ENCODE measurements at regions not wholly inside any gene's neighbourhood (a gene's known extent, or its start where the extent isn't known, plus 50 kb on each side); places are given as distances from the start of the nearest gene placed in this dataset.

DNA sequence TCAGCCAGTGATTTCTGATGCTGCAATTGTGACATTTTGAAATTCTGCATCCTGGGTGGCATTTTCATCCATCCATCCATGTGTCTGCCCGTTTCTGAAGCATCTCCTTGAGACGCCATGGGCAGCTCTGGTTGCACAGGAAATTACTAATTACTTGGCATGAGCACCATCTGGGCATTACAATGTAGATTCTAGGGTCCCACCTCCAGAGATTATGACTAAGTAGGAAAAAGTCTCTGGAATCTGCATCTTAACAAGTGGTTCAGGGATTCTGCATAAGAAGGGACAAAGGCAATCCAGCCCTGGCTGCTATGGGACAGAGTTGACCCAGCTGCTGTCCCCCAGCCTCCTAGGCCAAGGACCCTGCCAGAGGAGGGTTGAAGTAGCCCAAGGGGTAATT lies 65.3 kb downstream of the CUZD1 start:
- Histone ChIP-seq H4K20me1 (ENCODE audit: insufficient read depth, low read length) (no peaks in the 10 kb centered on the region), H3K4me2 (ENCODE audit: low read length) (no peak overlapping the region), H3K4me3 (ENCODE audit: low read depth, low read length, poor library complexity, severe bottlenecking) (no peak overlapping the region), H3K79me2 (ENCODE audit: insufficient read depth, low read depth, low read length) (no peaks in the 10 kb centered on the region), H2AFZ (ENCODE audit: low read length) (no peak overlapping the region), H3K9me2 (ENCODE audit: insufficient read depth, low read length) (no peaks in the 10 kb centered on the region), H3K9me3 (ENCODE audit: low read length) (no peaks in the 10 kb centered on the region), H3K4me1 (ENCODE audit: insufficient read depth, low read length, poor library complexity, severe bottlenecking) (no peaks in the 10 kb centered on the region), H3K36me3 (ENCODE audit: insufficient read depth, low read length) (no peaks in the 10 kb centered on the region), H3K27ac (ENCODE audit: low read depth, low read length, poor library complexity, severe bottlenecking) (no peak overlapping the region)
- DNase-seq (ENCODE audit: low spot score): no peak
- POLR2A ChIA-PET: no interaction called here
- CTCF ChIA-PET (ENCODE audit: unreplicated experiment): no interaction called here
- BruUV-seq (replicated peaks): no TSS peak
- TF ChIP-seq, protein P1, sequence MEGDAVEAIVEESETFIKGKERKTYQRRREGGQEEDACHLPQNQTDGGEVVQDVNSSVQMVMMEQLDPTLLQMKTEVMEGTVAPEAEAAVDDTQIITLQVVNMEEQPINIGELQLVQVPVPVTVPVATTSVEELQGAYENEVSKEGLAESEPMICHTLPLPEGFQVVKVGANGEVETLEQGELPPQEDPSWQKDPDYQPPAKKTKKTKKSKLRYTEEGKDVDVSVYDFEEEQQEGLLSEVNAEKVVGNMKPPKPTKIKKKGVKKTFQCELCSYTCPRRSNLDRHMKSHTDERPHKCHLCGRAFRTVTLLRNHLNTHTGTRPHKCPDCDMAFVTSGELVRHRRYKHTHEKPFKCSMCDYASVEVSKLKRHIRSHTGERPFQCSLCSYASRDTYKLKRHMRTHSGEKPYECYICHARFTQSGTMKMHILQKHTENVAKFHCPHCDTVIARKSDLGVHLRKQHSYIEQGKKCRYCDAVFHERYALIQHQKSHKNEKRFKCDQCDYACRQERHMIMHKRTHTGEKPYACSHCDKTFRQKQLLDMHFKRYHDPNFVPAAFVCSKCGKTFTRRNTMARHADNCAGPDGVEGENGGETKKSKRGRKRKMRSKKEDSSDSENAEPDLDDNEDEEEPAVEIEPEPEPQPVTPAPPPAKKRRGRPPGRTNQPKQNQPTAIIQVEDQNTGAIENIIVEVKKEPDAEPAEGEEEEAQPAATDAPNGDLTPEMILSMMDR (conservative IDR thresholded peaks at IDR 0.05; ENCODE audit: low read length): no peak
- no peak for TF ChIP-seq EZH2phosphoT487 (IDR thresholded peaks at IDR 0.05; ENCODE audit: borderline replicate concordance, low read depth, low read length)
- intact Hi-C loops (cut with micrococcal nuclease; ENCODE audit: unreplicated experiment): no loop called here

- no peak for DNase-seq (ENCODE audit: low spot score)
- H3K36me3 ChIP-seq (ENCODE audit: insufficient read depth, low read length): no peaks in the 10 kb centered on the region
- no TSS peak for BruUV-seq (replicated peaks)
- CTCF ChIA-PET (ENCODE audit: unreplicated experiment): no interaction called here
- no peak overlapping the region for H3K4me3 ChIP-seq (ENCODE audit: low read depth, low read length, poor library complexity, severe bottlenecking)
- no peak overlapping the region for H3K4me2 ChIP-seq (ENCODE audit: low read length)
- no peaks in the 10 kb centered on the region for H3K9me2 ChIP-seq (ENCODE audit: insufficient read depth, low read length)
- H2AFZ ChIP-seq (ENCODE audit: low read length): no peak overlapping the region
- H3K79me2 ChIP-seq (ENCODE audit: insufficient read depth, low read depth, low read length): no peaks in the 10 kb centered on the region
- H3K27ac ChIP-seq (ENCODE audit: low read depth, low read length, poor library complexity, severe bottlenecking): no peak overlapping the region
- H3K9me3 ChIP-seq (ENCODE audit: low read length): no peaks in the 10 kb centered on the region
- no peaks in the 10 kb centered on the region for H3K4me1 ChIP-seq (ENCODE audit: insufficient read depth, low read length, poor library complexity, severe bottlenecking)
- H4K20me1 ChIP-seq (ENCODE audit: insufficient read depth, low read length): no peaks in the 10 kb centered on the region
- POLR2A ChIA-PET: no interaction called here
- intact Hi-C loops (cut with micrococcal nuclease; ENCODE audit: unreplicated experiment): no loop called here
- TF ChIP-seq, protein P1 (conservative IDR thresholded peaks at IDR 0.05; ENCODE audit: low read length): no peak
- TF ChIP-seq EZH2phosphoT487 (IDR thresholded peaks at IDR 0.05; ENCODE audit: borderline replicate concordance, low read depth, low read length): no peak
Observed at GRCh38 chr10:122779924-122780323, 65.7 kb downstream of the CUZD1 start.

DNA sequence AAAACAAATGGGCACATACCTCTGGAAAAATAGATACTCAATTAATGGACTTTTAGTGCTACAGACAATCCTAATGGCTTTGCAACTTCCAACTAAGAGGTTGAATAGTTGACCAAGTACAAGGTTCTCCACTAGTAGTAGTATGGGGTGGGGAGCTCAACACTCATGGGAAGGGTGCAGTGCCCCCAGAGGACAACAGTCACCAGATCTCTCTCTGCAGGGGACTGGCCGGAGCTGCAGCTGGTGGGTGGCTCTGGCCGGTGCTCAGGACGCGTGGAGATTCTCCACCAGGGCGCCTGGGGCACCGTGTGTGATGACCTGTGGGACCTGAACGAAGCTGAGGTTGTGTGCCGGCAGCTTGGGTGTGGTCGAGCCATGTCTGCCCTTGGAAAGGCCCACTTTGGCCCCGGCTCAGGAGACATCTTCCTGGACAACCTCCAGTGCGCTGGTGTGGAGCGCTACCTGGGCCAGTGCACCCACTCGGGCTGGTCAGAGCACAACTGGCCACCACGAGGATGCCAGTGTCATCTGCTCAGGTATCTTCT lies 68.1 kb downstream of the CUZD1 start:
- no peaks in the 10 kb centered on the region for H3K36me3 ChIP-seq (ENCODE audit: insufficient read depth, low read length)
- H3K79me2 ChIP-seq (ENCODE audit: insufficient read depth, low read depth, low read length): no peaks in the 10 kb centered on the region
- H3K9me2 ChIP-seq (ENCODE audit: insufficient read depth, low read length): no peaks in the 10 kb centered on the region
- H3K9me3 ChIP-seq (ENCODE audit: low read length): no peaks in the 10 kb centered on the region
- POLR2A ChIA-PET: no interaction called here
- DNase-seq (ENCODE audit: low spot score): no peak
- no peak for TF ChIP-seq EZH2phosphoT487 (IDR thresholded peaks at IDR 0.05; ENCODE audit: borderline replicate concordance, low read depth, low read length)
- TF ChIP-seq, protein P1 (conservative IDR thresholded peaks at IDR 0.05; ENCODE audit: low read length): no peak
- no peak overlapping the region for H2AFZ ChIP-seq (ENCODE audit: low read length)
- no peak overlapping the region for H3K27ac ChIP-seq (ENCODE audit: low read depth, low read length, poor library complexity, severe bottlenecking)
- CTCF ChIA-PET (ENCODE audit: unreplicated experiment): no interaction called here
- no peaks in the 10 kb centered on the region for H4K20me1 ChIP-seq (ENCODE audit: insufficient read depth, low read length)
- no peak overlapping the region for H3K4me2 ChIP-seq (ENCODE audit: low read length)
- H3K4me3 ChIP-seq (ENCODE audit: low read depth, low read length, poor library complexity, severe bottlenecking): no peak overlapping the region
- intact Hi-C loops (cut with micrococcal nuclease; ENCODE audit: unreplicated experiment): no loop called here
- H3K4me1 ChIP-seq (ENCODE audit: insufficient read depth, low read length, poor library complexity, severe bottlenecking): no peaks in the 10 kb centered on the region
- no TSS peak for BruUV-seq (replicated peaks)
